Glutamatergic neuron (in vitro differentiated cells): ENCODE measurements at regions not wholly inside any gene's neighbourhood (a gene's known extent, or its start where the extent isn't known, plus 50 kb on each side); places are given as distances from the start of the nearest gene placed in this dataset.

Experiments
- DNase-seq: peaks from one replicate; pipeline ENCODE4 v3.0.0; 2022
- H3K27ac Mint-ChIP-seq: one replicate; pipeline ENCODE4 v1.8.0; 2020; ENCODE audit warnings: mild to moderate bottlenecking, mixed read lengths, inconsistent platforms; ENCODE audit not compliant: unreplicated experiment
- H3K27me3 Mint-ChIP-seq: one replicate; pipeline ENCODE4 v1.8.0; 2020; ENCODE audit warnings: mild to moderate bottlenecking, moderate library complexity, mixed read lengths, inconsistent platforms; ENCODE audit not compliant: unreplicated experiment
- H3K36me3 Mint-ChIP-seq: one replicate; pipeline ENCODE4 v1.8.0; 2020; ENCODE audit warnings: mild to moderate bottlenecking, mixed read lengths, inconsistent platforms; ENCODE audit not compliant: unreplicated experiment
- H3K4me1 Mint-ChIP-seq: one replicate; pipeline ENCODE4 v1.8.0; 2020; ENCODE audit warnings: mild to moderate bottlenecking, low read depth, mixed read lengths, inconsistent platforms; ENCODE audit not compliant: unreplicated experiment
- H3K4me3 Mint-ChIP-seq: one replicate; pipeline ENCODE4 v1.8.0; 2020; ENCODE audit warnings: mild to moderate bottlenecking, mixed read lengths, inconsistent platforms; ENCODE audit not compliant: unreplicated experiment
- H3K9me3 Mint-ChIP-seq: one replicate; pipeline ENCODE4 v1.8.0; 2020; ENCODE audit warnings: mild to moderate bottlenecking, moderate library complexity, mixed read lengths, inconsistent platforms; ENCODE audit not compliant: unreplicated experiment
- CTCF ChIP-seq: fragments of 200-600 bp; sonication (generic); IDR thresholded peaks from one replicate; pipeline ENCODE4 v1.5.0; 2021; ENCODE audit not compliant: partially characterized antibody, unreplicated experiment

DNA sequence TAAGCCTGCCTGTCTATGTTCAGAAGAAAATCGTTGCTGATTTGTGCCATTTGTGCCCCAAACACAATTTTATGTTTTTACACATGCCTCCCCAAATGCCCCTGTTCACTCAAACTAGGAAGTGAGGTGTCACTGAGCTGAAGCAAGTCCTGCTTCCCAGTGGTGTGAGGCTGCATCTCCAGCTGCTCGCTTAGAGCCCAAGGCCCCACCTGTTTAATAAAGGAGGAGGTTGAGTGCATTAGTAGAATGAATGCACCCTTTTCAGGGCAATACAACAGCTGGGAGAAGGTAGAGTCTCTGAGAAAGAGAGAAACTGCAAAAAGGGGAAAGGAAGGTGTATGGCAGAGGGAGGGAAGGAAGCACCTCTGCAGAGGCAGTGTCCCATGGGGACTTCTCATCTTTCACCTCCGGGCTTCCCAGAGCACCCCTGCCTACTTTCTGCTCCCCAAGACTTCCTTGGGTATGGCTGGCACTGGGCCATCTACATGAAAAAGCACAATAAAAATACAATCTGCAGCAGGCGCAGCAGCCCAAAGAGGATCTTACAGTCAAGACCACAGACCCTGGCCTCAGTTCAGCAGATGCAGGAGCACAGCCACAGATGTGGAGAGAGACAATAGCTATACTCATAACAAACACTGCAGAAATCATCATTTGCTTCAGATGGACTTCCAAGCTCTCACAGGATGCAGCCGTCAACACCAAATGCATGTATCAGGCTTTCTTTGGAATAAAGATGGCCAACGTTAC lies 165.9 kb downstream of the POLR2M start:
- no peak for TF ChIP-seq CTCF
- Mint-ChIP-seq H3K4me3 (no peak overlapping the region), H3K27ac (no peak overlapping the region), H3K4me1 (peaks cover 3% of the 10 kb centered on the region), H3K36me3 (peaks cover 20% of the 10 kb centered on the region), H3K9me3 (peaks cover 6% of the 10 kb centered on the region), H3K27me3 (peaks cover 2% of the 10 kb centered on the region)
- DNase-seq: no peak

DNA sequence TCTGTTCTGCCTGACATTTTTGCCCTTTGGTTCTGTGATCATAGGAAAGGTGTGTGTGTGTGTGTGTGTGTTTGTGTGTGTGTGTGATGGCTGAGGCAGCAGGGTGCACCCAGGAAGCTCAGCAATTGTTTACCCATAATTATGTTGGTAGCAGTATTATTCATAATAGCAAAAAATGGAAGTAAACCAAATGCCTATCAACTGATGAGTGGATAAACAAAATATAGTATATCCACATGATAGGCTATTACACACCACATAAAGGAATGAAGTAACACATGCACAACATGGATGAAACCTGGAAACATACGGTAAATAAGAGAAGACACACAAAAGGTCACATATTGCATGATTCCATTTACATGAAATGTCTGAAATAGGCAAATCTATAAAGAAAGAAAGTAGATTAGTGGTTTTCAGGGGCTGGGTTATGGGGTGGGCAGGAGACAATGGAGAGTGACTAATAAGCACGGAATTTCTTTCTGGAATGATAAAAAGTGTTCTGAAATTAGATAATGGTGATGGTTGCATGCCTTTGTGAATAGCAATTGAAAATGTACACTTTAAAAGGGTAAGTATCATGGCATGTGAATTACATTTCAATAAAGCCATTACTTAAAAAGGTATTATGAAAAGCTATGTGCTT lies 167.2 kb downstream of the POLR2M start:
- Mint-ChIP-seq H3K4me3 (no peak overlapping the region), H3K9me3 (peaks cover 7% of the 10 kb centered on the region), H3K4me1 (peaks cover 3% of the 10 kb centered on the region), H3K36me3 (peaks cover 20% of the 10 kb centered on the region), H3K27me3 (peaks cover 2% of the 10 kb centered on the region), H3K27ac (no peak overlapping the region)
- TF ChIP-seq CTCF: no peak
- DNase-seq: no peak

DNA sequence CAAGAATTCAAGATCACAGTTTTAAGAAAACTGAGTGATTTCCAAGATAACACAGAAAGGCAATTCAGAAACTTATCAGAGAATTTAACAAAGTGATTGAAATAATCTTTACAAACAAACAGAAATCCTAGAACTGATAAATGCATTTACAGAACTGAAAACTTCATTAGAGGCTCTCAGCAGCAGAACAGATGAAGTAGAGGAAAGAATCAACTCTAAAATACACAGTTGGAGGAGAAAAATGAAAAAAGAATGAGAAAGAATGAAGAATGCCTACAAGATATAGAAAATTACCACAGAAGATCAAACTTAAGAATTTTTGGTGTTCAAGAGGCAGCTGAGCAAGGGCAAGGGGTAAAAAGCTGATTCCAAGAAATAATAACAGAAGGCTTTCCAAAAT lies 168.8 kb downstream of the POLR2M start:
- no peak overlapping the region for H3K27ac Mint-ChIP-seq
- no peak for TF ChIP-seq CTCF
- H3K4me3 Mint-ChIP-seq: no peak overlapping the region
- DNase-seq: no peak
- peaks cover 7% of the 10 kb centered on the region for H3K9me3 Mint-ChIP-seq
- H3K27me3 Mint-ChIP-seq: peaks cover 2% of the 10 kb centered on the region
- peaks cover 1% of the 10 kb centered on the region for H3K4me1 Mint-ChIP-seq
- peaks cover 20% of the 10 kb centered on the region for H3K36me3 Mint-ChIP-seq

DNA sequence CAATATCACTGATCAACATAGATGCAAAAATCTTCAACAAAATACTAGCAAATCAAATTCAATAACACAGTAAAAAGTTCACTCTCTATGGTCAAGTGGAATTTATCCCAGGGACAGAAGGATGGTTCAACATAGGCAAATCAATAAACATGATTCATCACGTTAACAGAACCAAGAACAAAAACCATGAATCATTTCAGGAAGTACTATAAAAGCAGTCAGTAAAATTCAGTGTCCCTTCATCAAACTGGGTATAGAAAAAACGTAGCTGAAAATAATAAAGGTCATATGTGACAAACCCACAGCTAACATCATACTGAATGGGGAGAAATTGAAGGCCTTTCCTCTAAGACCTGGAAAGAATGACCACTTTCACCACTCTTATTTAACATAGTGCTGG lies 172.1 kb downstream of the POLR2M start:
- TF ChIP-seq CTCF: no peak
- Mint-ChIP-seq H3K27me3 (no peaks in the 10 kb centered on the region), H3K9me3 (peaks cover 7% of the 10 kb centered on the region), H3K4me1 (peaks cover 2% of the 10 kb centered on the region), H3K27ac (no peak overlapping the region), H3K36me3 (peaks cover 20% of the 10 kb centered on the region), H3K4me3 (no peak overlapping the region)
- no peak for DNase-seq

DNA sequence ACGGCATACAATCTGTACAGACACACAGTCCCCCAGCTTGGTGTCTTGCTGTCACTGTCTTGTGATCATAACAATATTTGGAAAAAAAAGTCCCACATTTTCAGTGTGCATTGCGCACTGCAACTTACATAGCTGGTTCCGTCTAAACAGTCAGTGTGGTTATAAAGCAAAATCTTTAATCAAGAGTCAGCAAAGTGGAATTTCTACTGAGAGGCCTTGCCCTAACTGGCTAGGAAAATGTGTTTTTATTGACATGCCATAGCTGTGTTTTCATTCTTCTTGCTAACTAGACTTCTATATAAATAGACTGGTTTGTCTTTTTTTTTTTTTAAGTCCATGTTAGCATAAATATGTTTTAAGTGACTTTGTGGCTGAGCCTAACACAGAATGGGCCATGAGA lies 174.8 kb downstream of the POLR2M start:
- Mint-ChIP-seq H3K27me3 (peaks cover 2% of the 10 kb centered on the region), H3K4me3 (no peak overlapping the region), H3K27ac (no peak overlapping the region), H3K36me3 (peaks cover 7% of the 10 kb centered on the region), H3K4me1 (peaks cover 4% of the 10 kb centered on the region), H3K9me3 (peaks cover 3% of the 10 kb centered on the region)
- no peak for TF ChIP-seq CTCF
- no peak for DNase-seq
